ENCODE measurements at regions not wholly inside any gene's neighbourhood (a gene's known extent, or its start where the extent isn't known, plus 50 kb on each side); places are given as distances from the start of the nearest gene placed in this dataset.

DNA sequence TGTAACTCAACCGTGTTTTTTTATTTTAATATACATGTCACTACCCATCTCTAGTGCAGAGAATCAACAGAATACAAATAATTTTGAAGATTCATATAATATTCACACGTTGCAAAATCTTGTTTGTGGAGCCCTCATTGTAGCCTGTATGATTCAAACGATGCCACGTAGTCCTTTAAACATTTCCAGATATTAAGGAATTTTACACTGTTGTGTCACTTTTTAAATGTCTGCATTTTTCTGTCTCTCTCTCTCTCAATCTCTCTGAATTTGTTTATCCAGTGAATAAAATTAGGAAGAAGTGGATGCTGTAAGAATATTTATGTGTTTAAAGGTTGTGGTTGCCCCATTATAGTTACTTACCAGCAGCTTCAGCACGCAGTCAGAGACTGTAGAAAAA, 262.0 kb downstream of the PAX1 start:
- Histone ChIP-seq H3K4me3 (ENCODE audit: low read depth, low read length) (no peak overlapping the region), H3K27me3 (ENCODE audit: control insufficient read depth, insufficient read depth, low read length) (no peaks in the 10 kb centered on the region), H3K36me3 (ENCODE audit: control insufficient read depth, insufficient read depth, low read length) (no peaks in the 10 kb centered on the region)
- ChIA-PET POLR2A (no interaction called here), CTCF (no interaction called here)
- TF ChIP-seq, protein P1, sequence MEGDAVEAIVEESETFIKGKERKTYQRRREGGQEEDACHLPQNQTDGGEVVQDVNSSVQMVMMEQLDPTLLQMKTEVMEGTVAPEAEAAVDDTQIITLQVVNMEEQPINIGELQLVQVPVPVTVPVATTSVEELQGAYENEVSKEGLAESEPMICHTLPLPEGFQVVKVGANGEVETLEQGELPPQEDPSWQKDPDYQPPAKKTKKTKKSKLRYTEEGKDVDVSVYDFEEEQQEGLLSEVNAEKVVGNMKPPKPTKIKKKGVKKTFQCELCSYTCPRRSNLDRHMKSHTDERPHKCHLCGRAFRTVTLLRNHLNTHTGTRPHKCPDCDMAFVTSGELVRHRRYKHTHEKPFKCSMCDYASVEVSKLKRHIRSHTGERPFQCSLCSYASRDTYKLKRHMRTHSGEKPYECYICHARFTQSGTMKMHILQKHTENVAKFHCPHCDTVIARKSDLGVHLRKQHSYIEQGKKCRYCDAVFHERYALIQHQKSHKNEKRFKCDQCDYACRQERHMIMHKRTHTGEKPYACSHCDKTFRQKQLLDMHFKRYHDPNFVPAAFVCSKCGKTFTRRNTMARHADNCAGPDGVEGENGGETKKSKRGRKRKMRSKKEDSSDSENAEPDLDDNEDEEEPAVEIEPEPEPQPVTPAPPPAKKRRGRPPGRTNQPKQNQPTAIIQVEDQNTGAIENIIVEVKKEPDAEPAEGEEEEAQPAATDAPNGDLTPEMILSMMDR (IDR thresholded peaks at IDR 0.05; ENCODE audit: insufficient read depth, low read depth, low read length): no peak
- no peak for DNase-seq (ENCODE audit: low read depth)

DNA sequence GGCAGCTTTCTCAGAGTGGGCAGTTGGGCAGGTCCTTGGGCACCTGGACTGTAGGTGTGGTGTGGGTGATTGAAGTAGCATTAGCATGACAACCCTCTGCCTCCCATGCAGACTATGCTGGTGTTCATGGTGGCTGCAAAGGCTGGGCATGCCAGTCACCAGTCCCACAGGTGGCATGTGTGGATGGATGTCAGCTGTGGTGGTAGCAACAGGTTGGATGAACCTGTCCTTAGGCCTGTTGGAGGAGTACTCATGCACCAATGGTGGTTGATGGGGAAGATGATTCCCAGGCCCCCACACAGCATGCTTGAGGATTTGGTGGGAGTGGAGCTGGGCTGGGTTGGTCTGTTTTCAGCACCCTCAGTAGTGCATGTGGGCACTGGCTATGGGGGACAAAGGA, 251.1 kb downstream of the PAX1 start:
- Histone ChIP-seq H3K36me3 (ENCODE audit: control insufficient read depth, insufficient read depth, low read length) (no peaks in the 10 kb centered on the region), H3K4me3 (ENCODE audit: low read depth, low read length) (no peak overlapping the region), H3K27me3 (ENCODE audit: control insufficient read depth, insufficient read depth, low read length) (no peaks in the 10 kb centered on the region)
- CTCF ChIA-PET: no interaction called here
- TF ChIP-seq, protein P1 (IDR thresholded peaks at IDR 0.05; ENCODE audit: insufficient read depth, low read depth, low read length): no peak
- DNase-seq (ENCODE audit: low read depth): no peak
- POLR2A ChIA-PET: no interaction called here

GRCh38 chr20:21947406-21947805, 241.9 kb downstream of the PAX1 start:
- Histone ChIP-seq H3K36me3 (ENCODE audit: control insufficient read depth, insufficient read depth, low read length) (no peaks in the 10 kb centered on the region), H3K27me3 (ENCODE audit: control insufficient read depth, insufficient read depth, low read length) (no peaks in the 10 kb centered on the region), H3K4me3 (ENCODE audit: low read depth, low read length) (no peak overlapping the region)
- CTCF ChIA-PET: no interaction called here
- POLR2A ChIA-PET: no interaction called here
- no peak for DNase-seq (ENCODE audit: low read depth)
- TF ChIP-seq, protein P1 (IDR thresholded peaks at IDR 0.05; ENCODE audit: insufficient read depth, low read depth, low read length): no peak

- Histone ChIP-seq H3K27me3 (ENCODE audit: control insufficient read depth, insufficient read depth, low read length) (no peaks in the 10 kb centered on the region), H3K4me3 (ENCODE audit: low read depth, low read length) (no peak overlapping the region), H3K36me3 (ENCODE audit: control insufficient read depth, insufficient read depth, low read length) (no peaks in the 10 kb centered on the region)
- TF ChIP-seq, protein P1 (IDR thresholded peaks at IDR 0.05; ENCODE audit: insufficient read depth, low read depth, low read length): no peak
- DNase-seq (ENCODE audit: low read depth): no peak
- POLR2A ChIA-PET: no interaction called here
- CTCF ChIA-PET: no interaction called here
Observed at GRCh38 chr20:21944227-21944626, 238.8 kb downstream of the PAX1 start.

DNA sequence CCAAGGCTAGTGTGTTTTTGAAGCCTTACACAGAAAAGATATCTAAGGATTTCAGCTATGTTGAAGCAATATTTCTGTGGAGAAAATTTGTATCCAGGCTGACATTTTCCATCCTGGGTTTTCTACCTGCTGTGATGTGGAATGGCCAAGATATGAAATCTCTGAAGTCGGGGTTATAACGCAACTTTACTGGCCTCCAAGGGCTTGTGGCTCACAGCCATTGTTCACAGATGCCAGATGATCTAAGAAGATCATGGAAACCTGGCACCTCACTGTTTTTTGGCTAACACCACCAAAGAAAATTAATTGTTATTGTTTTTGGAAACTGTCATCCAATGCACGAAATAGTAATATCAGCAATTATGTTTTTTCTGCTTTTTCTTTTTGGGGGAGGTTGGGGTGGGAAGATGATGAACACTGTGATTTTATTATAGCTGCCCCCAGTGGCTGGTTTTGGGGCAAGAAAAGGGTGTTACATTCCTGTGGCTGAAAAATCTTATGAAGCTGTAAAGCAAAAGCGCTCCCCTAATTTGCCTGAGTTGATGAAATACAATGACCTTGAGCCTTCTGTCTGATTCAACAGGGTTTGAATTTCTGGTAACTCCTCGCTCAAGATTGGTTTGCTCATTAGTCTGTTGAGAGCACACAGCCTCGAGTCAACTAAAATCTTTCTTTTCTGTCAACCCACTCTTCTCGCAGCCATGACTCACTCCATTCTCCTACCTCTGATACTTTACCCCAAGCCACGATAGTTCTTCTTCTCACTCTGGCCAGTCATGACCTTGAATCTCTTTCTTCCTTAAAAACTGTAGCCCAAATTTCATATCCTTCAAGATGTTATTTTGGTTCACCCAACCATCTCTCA, 236.7 kb downstream of the PAX1 start:
- no peak overlapping the region for H3K4me3 ChIP-seq (ENCODE audit: low read depth, low read length)
- ChIA-PET POLR2A (no interaction called here), CTCF (no interaction called here)
- no peak for DNase-seq (ENCODE audit: low read depth)
- TF ChIP-seq, protein P1 (IDR thresholded peaks at IDR 0.05; ENCODE audit: insufficient read depth, low read depth, low read length): no peak
- no peaks in the 10 kb centered on the region for H3K36me3 ChIP-seq (ENCODE audit: control insufficient read depth, insufficient read depth, low read length)
- H3K27me3 ChIP-seq (ENCODE audit: control insufficient read depth, insufficient read depth, low read length): no peaks in the 10 kb centered on the region

Data from BJ (cell line).